Fibroblast of the aortic adventitia (primary cell): ENCODE measurements at regions not wholly inside any gene's neighbourhood (a gene's known extent, or its start where the extent isn't known, plus 50 kb on each side); places are given as distances from the start of the nearest gene placed in this dataset.

Experiments
- DNase-seq: peaks from one replicate; pipeline ENCODE4 v3.0.0-alpha.2; 2010; ENCODE audit warnings: low read depth
- H3K4me3 ChIP-seq: 2 replicates; pipeline ENCODE4 v1.5.1; 2011; ENCODE audit warnings: low read depth, mild to moderate bottlenecking, control low read depth, low read length, moderate library complexity
- CTCF ChIP-seq: IDR thresholded peaks from 2 replicates; pipeline ENCODE4 v1.5.1; 2011; ENCODE audit warnings: mild to moderate bottlenecking, low read length, control low read depth, inconsistent platforms; ENCODE audit not compliant: insufficient read depth

GRCh38 chr14:83355609-83356008 is 1822.0 kb upstream of the SEL1L start:
- no peak for TF ChIP-seq CTCF
- no peak for DNase-seq
- H3K4me3 ChIP-seq, result no peak overlapping the region

DNA sequence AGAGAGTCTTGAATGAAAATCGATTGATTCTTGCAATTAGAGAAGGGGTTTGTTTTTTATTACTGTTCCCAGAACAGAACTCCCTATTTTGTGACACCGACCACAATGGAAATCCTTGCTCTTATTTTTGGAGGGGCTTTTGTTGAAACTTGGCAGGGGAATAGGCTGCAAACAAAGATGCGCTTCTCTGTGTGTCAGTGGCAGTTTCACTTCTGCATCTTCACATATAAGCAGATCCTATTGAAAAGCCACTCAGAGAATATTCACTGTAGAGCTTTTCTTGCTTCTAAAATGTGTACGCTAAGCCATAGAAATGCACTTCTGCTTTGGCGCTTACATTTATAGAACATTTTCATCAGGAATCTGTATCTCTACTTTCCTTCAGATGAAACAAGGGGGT is 1822.4 kb upstream of the SEL1L start:
- no peak for TF ChIP-seq CTCF
- DNase-seq, result no peak
- no peak overlapping the region for H3K4me3 ChIP-seq

GRCh38 chr14:83372271-83372670 is 1838.6 kb upstream of the SEL1L start:
- no peak for DNase-seq
- no peak overlapping the region for H3K4me3 ChIP-seq
- no peak for TF ChIP-seq CTCF

DNA sequence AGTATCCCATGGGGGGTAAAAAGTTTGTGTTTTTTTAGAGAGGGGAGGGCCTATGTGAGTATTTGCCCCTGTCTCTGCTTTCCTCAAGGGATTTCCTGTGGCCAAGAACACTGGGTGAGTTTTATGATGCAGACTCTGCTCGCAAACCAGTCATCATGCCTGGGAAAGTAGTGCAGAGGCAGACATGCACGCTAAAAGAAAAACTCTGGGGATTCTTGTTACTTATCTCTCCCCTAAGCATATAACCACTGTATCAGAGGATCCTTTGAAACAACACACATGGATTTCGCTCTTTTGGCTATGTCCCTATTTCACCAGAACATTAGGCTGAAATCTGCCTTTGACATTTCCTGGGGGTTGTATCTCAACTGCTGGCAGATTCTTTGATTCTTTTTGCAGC is 1845.8 kb upstream of the SEL1L start:
- no peak for DNase-seq
- H3K4me3 ChIP-seq, result no peak overlapping the region
- no peak for TF ChIP-seq CTCF

- TF ChIP-seq CTCF, result no peak
- no peak overlapping the region for H3K4me3 ChIP-seq
Observed at GRCh38 chr14:83384253-83384652, 1850.6 kb upstream of the SEL1L start.

GRCh38 chr14:83395321-83395720 is 1861.7 kb upstream of the SEL1L start:
- H3K4me3 ChIP-seq, result no peak overlapping the region
- TF ChIP-seq CTCF, result no peak
- no peak for DNase-seq

More at GRCh38 chr14:83384253-83384652, 1850.6 kb upstream of the SEL1L start:
- no peak for DNase-seq

DNA sequence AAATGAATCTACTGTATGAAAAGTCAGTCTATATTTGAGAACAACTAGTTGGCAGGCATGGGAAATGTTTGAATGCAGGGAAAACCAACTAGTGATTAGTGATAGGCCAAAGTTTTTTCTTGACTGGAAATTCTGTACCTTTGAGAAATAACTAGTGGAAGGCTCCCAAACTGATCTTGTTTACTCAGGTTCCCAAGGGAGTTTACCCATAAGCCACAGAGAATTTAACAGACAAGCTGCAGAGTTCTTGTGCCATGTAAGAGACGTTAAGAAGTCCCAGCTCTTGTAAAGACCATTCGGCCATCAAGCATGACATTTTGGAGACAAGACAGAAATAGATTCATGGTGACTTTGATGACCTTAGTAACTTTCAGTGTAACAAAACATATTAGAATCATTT is 1882.8 kb upstream of the SEL1L start:
- H3K4me3 ChIP-seq, result no peak overlapping the region
- no peak for DNase-seq
- no peak for TF ChIP-seq CTCF
